WI38 (cell line): ENCODE measurements at regions not wholly inside any gene's neighbourhood (a gene's known extent, or its start where the extent isn't known, plus 50 kb on each side); places are given as distances from the start of the nearest gene placed in this dataset.

Source experiments
- H3K4me3 ChIP-seq: 2 replicates; pipeline ENCODE4 v1.5.1; 2011; ENCODE audit warnings: low read depth, mild to moderate bottlenecking, control low read depth, low read length
- CTCF ChIP-seq: IDR thresholded peaks from 2 replicates; pipeline ENCODE4 v1.5.1; 2012; ENCODE audit warnings: low read depth, mild to moderate bottlenecking, control low read depth, low read length

GRCh38 chr5:167710444-167711073 lies 580.9 kb upstream of the WWC1 start:
- H3K4me3 ChIP-seq, result no peak overlapping the region
- no peak for TF ChIP-seq CTCF

- TF ChIP-seq CTCF, result no peak
- H3K4me3 ChIP-seq, result no peak overlapping the region
Measured at GRCh38 chr5:167712986-167713585, 578.4 kb upstream of the WWC1 start.

- no peak overlapping the region for H3K4me3 ChIP-seq
- TF ChIP-seq CTCF, result no peak
Measured at GRCh38 chr5:167713896-167714295, 577.5 kb upstream of the WWC1 start.

GRCh38 chr5:167716126-167716775 lies 575.2 kb upstream of the WWC1 start:
- H3K4me3 ChIP-seq, result no peak overlapping the region

GRCh38 chr5:167720259-167720658 lies 571.2 kb upstream of the WWC1 start:
- TF ChIP-seq CTCF, result no peak
- H3K4me3 ChIP-seq, result no peak overlapping the region

More at GRCh38 chr5:167716126-167716775, 575.2 kb upstream of the WWC1 start:
- no peak for TF ChIP-seq CTCF

- H3K4me3 ChIP-seq, result no peak overlapping the region
- no peak for TF ChIP-seq CTCF
Measured at GRCh38 chr5:167720676-167721260, 570.7 kb upstream of the WWC1 start.
